Adrenal gland (tissue), 5 donors: ENCODE measurements at regions not wholly inside any gene's neighbourhood (a gene's known extent, or its start where the extent isn't known, plus 50 kb on each side); places are given as distances from the start of the nearest gene placed in this dataset.

Experiments used
- CTCF ChIP-seq, 6 experiments: fragments of 450-650 bp in 4 of 6; fragments of 200-600 bp in 2 of 6; sonication (generic) in 1 of 6; IDR thresholded peaks; 1 replicate in 5 of 6; 2 replicates in 1 of 6; pipeline versions ENCODE4 v1.5.1 to v1.8.0; 2016 to 2021; ENCODE audit warnings: antibody characterized with exemption in 6 of 6, mild to moderate bottlenecking in 2 of 6, moderate library complexity in 1 of 6
- POLR2A ChIP-seq, 2 donors: fragments of 450-650 bp; IDR thresholded peaks; one replicate each; pipeline ENCODE4 v1.6.1; 2017; ENCODE audit warnings: antibody characterized with exemption in 2 of 2, mild to moderate bottlenecking in 2 of 2, moderate library complexity in 1 of 2
- donor health status: DM: no; HTN: no; CAD: no.

GRCh38 chr15:93432474-93432873 is 343.5 kb upstream of the RGMA start:
- TF ChIP-seq CTCF (IDR thresholded peaks at IDR 0.05) = no peak
- no peak for TF ChIP-seq POLR2A (IDR thresholded peaks at IDR 0.05)
